ENCODE measurements at regions not wholly inside any gene's neighbourhood (a gene's known extent, or its start where the extent isn't known, plus 50 kb on each side); places are given as distances from the start of the nearest gene placed in this dataset.

DNA sequence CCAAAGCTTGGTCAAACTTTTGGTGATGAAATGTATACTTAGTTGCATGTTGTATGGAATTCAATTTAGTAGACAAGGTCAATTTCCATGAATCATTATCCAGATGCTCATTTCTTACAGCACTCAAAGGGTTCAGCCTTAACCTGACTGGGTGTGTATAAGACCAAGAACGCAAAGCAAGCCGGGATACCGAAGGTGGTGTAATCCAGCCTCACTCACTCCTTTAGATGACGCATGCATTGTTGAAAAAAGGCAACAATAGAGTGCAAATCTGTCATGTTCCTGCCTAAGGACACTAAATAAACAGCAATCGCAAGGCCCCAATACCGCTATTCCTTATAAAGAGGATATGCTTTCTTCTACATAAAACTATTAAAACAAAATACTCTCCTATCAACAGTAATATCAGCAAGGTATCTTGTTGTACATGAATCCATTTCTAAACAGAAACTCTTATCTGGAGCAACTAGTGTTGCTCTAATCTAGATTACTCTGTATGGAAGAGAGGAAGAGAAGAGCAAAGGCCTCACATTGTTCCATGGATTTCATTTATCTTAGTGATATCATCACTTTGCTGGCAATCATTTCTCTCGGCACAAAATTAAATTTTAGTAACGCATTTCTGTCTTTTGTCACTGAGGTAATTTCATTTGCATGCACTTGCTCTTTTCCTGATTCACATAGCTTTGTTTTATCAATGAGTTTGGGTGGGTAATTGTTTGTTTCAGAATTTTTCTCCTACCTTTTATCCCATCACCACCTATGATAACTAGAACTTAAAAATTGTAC is 96.2 kb downstream of the PLK2 start:
- TF ChIP-seq, protein P1, sequence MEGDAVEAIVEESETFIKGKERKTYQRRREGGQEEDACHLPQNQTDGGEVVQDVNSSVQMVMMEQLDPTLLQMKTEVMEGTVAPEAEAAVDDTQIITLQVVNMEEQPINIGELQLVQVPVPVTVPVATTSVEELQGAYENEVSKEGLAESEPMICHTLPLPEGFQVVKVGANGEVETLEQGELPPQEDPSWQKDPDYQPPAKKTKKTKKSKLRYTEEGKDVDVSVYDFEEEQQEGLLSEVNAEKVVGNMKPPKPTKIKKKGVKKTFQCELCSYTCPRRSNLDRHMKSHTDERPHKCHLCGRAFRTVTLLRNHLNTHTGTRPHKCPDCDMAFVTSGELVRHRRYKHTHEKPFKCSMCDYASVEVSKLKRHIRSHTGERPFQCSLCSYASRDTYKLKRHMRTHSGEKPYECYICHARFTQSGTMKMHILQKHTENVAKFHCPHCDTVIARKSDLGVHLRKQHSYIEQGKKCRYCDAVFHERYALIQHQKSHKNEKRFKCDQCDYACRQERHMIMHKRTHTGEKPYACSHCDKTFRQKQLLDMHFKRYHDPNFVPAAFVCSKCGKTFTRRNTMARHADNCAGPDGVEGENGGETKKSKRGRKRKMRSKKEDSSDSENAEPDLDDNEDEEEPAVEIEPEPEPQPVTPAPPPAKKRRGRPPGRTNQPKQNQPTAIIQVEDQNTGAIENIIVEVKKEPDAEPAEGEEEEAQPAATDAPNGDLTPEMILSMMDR (conservative IDR thresholded peaks at IDR 0.05; ENCODE audit: low read depth, low read length): no peak
- TF ChIP-seq EZH2 (IDR thresholded peaks at IDR 0.05; ENCODE audit: borderline replicate concordance, low read depth, low read length, poor library complexity, severe bottlenecking): no peak
